ENCODE measurements at regions not wholly inside any gene's neighbourhood (a gene's known extent, or its start where the extent isn't known, plus 50 kb on each side); places are given as distances from the start of the nearest gene placed in this dataset.

DNA sequence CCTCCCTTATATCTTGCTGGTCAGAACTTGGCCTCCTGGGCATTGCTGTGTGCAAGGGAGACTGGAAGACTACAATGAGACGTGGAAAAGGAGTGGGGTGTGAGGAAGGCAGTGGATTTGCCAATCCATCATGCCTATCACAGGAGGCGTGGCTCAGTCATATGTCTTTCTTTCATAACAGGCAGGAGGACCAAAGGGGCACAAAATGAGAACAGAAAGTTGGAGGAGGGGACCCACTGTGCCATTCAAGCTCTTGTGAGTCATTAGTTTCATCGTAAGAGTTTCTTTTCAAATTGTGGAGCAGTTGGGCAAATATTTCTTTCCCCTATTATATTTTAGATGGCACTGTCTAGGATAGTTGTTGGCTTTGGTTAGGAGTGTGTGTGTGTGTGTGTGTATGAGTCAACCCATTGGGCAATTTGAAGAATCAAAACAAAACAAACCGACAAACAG, 471.5 kb downstream of the TSHZ3 start:
- TF ChIP-seq TAF1 (IDR thresholded peaks at IDR 0.05; ENCODE audit: low read depth, low read length): no peak
- no peak for TF ChIP-seq POLR2A (IDR thresholded peaks at IDR 0.05; ENCODE audit: low read depth, low read length)
